WTC11 (cell line): ENCODE measurements at regions not wholly inside any gene's neighbourhood (a gene's known extent, or its start where the extent isn't known, plus 50 kb on each side); places are given as distances from the start of the nearest gene placed in this dataset.

ENCODE experiments used
- ATAC-seq: fragments of 200-7000 bp; cut with Tn5 transposase; 2 replicates; pipeline ENCODE4 v1.10.0; 2021; ENCODE audit warnings: mild to moderate bottlenecking, moderate library complexity
- CTCF ChIA-PET: fragments of 300-600 bp; sonication (Branson Sonifier 250); formaldehyde crosslinking; loops from one replicate; lab custom pipeline; 2021; ENCODE audit warnings: antibody characterized with exemption; lab: Charles Lee
- POLR2A ChIA-PET: fragments of 350-600 bp; sonication (Branson Sonifier 250); formaldehyde crosslinking; loops from one replicate; lab custom pipeline; 2021; ENCODE audit warnings: antibody characterized with exemption; lab: Charles Lee
- DNase-seq: peaks from one replicate; pipeline ENCODE4 v3.0.0; 2021; ENCODE audit warnings: low spot score
- H3K27ac Mint-ChIP-seq: 2 replicates; pipeline ENCODE4 v1.8.0; 2021; ENCODE audit warnings: mixed read lengths
- H3K27me3 Mint-ChIP-seq: 2 replicates; pipeline ENCODE4 v1.8.0; 2021; ENCODE audit warnings: low read depth, mild to moderate bottlenecking, moderate library complexity, mixed read lengths
- H3K36me3 Mint-ChIP-seq: 2 replicates; pipeline ENCODE4 v1.8.0; 2021; ENCODE audit warnings: mixed read lengths
- H3K4me1 Mint-ChIP-seq: 2 replicates; pipeline ENCODE4 v1.8.0; 2022; ENCODE audit warnings: mixed read lengths
- H3K4me3 Mint-ChIP-seq: 2 replicates; pipeline ENCODE4 v1.8.0; 2021; ENCODE audit warnings: mild to moderate bottlenecking, moderate library complexity, mixed read lengths
- H3K9me3 Mint-ChIP-seq: 2 replicates; pipeline ENCODE4 v1.8.0; 2021; ENCODE audit warnings: mixed read lengths
- E2F1 ChIP-seq: sonication (generic); formaldehyde crosslinking; IDR thresholded peaks from 2 replicates; pipeline ENCODE4 v1.8.0; 2022; ENCODE audit warnings: mild to moderate bottlenecking, missing genetic modification reagents
- ELF4 ChIP-seq: sonication (generic); formaldehyde crosslinking; IDR thresholded peaks from 2 replicates; pipeline ENCODE4 v1.8.1; 2022; ENCODE audit warnings: low read depth, mild to moderate bottlenecking, moderate library complexity, missing genetic modification reagents
- ERG ChIP-seq: fragments of 250-450 bp; sonication (Bioruptor Pico); IDR thresholded peaks from 2 replicates; pipeline ENCODE4 v1.8.0; 2021; ENCODE audit warnings: mild to moderate bottlenecking
- FOXJ3 ChIP-seq: sonication (generic); formaldehyde crosslinking; IDR thresholded peaks from 2 replicates; pipeline ENCODE4 v1.9.0; 2021; ENCODE audit warnings: missing genetic modification reagents, mild to moderate bottlenecking, borderline replicate concordance
- GRHL2 ChIP-seq: fragments of 250-450 bp; sonication (Bioruptor Pico); IDR thresholded peaks from 2 replicates; pipeline ENCODE4 v1.8.0; 2022; ENCODE audit warnings: mild to moderate bottlenecking, moderate library complexity; ENCODE audit not compliant: insufficient replicate concordance, severe bottlenecking
- HMGXB4 ChIP-seq: sonication (generic); formaldehyde crosslinking; IDR thresholded peaks from 2 replicates; pipeline ENCODE4 v1.8.1; 2023; ENCODE audit warnings: mild to moderate bottlenecking, moderate library complexity, missing genetic modification reagents
- JUN ChIP-seq: sonication (generic); formaldehyde crosslinking; IDR thresholded peaks from 2 replicates; pipeline ENCODE4 v1.8.0; 2023; ENCODE audit warnings: mild to moderate bottlenecking, missing genetic modification reagents
- KAT7 ChIP-seq: sonication (generic); formaldehyde crosslinking; IDR thresholded peaks from 2 replicates; pipeline ENCODE4 v1.8.1; 2023; ENCODE audit warnings: missing genetic modification reagents, mild to moderate bottlenecking, borderline replicate concordance
- NR2C2 ChIP-seq: sonication (generic); formaldehyde crosslinking; IDR thresholded peaks from 2 replicates; pipeline ENCODE4 v1.8.0; 2022; ENCODE audit warnings: mild to moderate bottlenecking, missing genetic modification reagents
- NR3C1 ChIP-seq: sonication (generic); formaldehyde crosslinking; conservative IDR thresholded peaks from 2 replicates; pipeline ENCODE4 v1.8.1; 2023; ENCODE audit warnings: low read depth, mild to moderate bottlenecking, missing genetic modification reagents
- RORB ChIP-seq: fragments of 250-450 bp; sonication (Bioruptor Pico); IDR thresholded peaks from 2 replicates; pipeline ENCODE4 v1.9.0; 2021; ENCODE audit warnings: mild to moderate bottlenecking
- TP53 ChIP-seq: sonication (generic); formaldehyde crosslinking; IDR thresholded peaks from 2 replicates; pipeline ENCODE4 v1.8.1; 2023; ENCODE audit warnings: mild to moderate bottlenecking, missing genetic modification reagents
- ZBTB21 ChIP-seq: sonication (generic); formaldehyde crosslinking; IDR thresholded peaks from 2 replicates; pipeline ENCODE4 v1.8.1; 2023; ENCODE audit warnings: mild to moderate bottlenecking, missing genetic modification reagents, borderline replicate concordance
- ZNF263 ChIP-seq: sonication (generic); formaldehyde crosslinking; IDR thresholded peaks from 2 replicates; pipeline ENCODE4 v1.8.1; 2022; ENCODE audit warnings: low read depth, mild to moderate bottlenecking, moderate library complexity, missing genetic modification reagents
- ZNF281 ChIP-seq: sonication (generic); formaldehyde crosslinking; IDR thresholded peaks from 2 replicates; pipeline ENCODE4 v1.8.0; 2023; ENCODE audit warnings: mild to moderate bottlenecking, missing genetic modification reagents
- ZNF423 ChIP-seq: fragments of 250-450 bp; sonication (Bioruptor Pico); IDR thresholded peaks from 2 replicates; pipeline ENCODE4 v2.1.2; 2022; ENCODE audit warnings: mild to moderate bottlenecking, moderate library complexity
- ZNF425 ChIP-seq: fragments of 250-450 bp; sonication (Bioruptor Pico); conservative IDR thresholded peaks from 2 replicates; pipeline ENCODE4 v1.9.0; 2021; ENCODE audit warnings: mild to moderate bottlenecking
- ZNF512 ChIP-seq: sonication (generic); formaldehyde crosslinking; IDR thresholded peaks from 2 replicates; pipeline ENCODE4 v1.8.1; 2022; ENCODE audit warnings: missing genetic modification reagents, borderline replicate concordance
- ZNF532 ChIP-seq: fragments of 250-450 bp; sonication (Bioruptor Pico); IDR thresholded peaks from 2 replicates; pipeline ENCODE4 v1.9.0; 2021; ENCODE audit warnings: mild to moderate bottlenecking, borderline replicate concordance

- no peaks in the 10 kb centered on the region for H3K36me3 Mint-ChIP-seq
- no peaks in the 10 kb centered on the region for H3K4me1 Mint-ChIP-seq
- no peaks in the 10 kb centered on the region for H3K9me3 Mint-ChIP-seq
- H3K4me3 Mint-ChIP-seq: no peak overlapping the region
- TF ChIP-seq ZBTB21 (CRISPR knock-in tag) (no peak), NR3C1 (no peak), HMGXB4 (CRISPR knock-in tag) (no peak), FOXJ3 (CRISPR knock-in tag) (no peak)
- TF ChIP-seq, all 79 proteins: peak for 0
- Mint-ChIP-seq H3K27ac (no peak overlapping the region), H3K27me3 (no peaks in the 10 kb centered on the region)
- no peak for ATAC-seq
- POLR2A ChIA-PET: no interaction called here
- CTCF ChIA-PET: no interaction called here
- DNase-seq: no peak
Observed at GRCh38 chr2:16851126-16851525, 185.5 kb upstream of the CYRIA start.

- POLR2A ChIA-PET: no interaction called here
- ATAC-seq: no peak
- TF ChIP-seq ZNF263 (CRISPR knock-in tag) (no peak), NR2C2 (CRISPR knock-in tag) (no peak), ZNF425 (CRISPR knock-in tag) (no peak), RORB (CRISPR knock-in tag) (no peak), ELF4 (no peak), KAT7 (no peak), FOXJ3 (CRISPR knock-in tag) (no peak), ZNF281 (CRISPR knock-in tag) (no peak), ZNF423 (CRISPR knock-in tag) (no peak), ERG (no peak), TP53 (CRISPR knock-in tag) (no peak), GRHL2 (CRISPR knock-in tag) (no peak), JUN (no peak), E2F1 (CRISPR knock-in tag) (no peak), ZNF512 (CRISPR knock-in tag) (no peak), ZNF532 (CRISPR knock-in tag) (no peak)
- TF ChIP-seq, all 79 proteins: peak for 0
- Mint-ChIP-seq H3K27ac (no peak overlapping the region), H3K36me3 (no peaks in the 10 kb centered on the region), H3K27me3 (no peaks in the 10 kb centered on the region), H3K9me3 (no peaks in the 10 kb centered on the region), H3K4me3 (no peak overlapping the region), H3K4me1 (no peaks in the 10 kb centered on the region)
- CTCF ChIA-PET: no interaction called here
- DNase-seq: no peak
Observed at GRCh38 chr2:16840496-16841172, 175.0 kb upstream of the CYRIA start.
